ENCODE measurements at regions not wholly inside any gene's neighbourhood (a gene's known extent, or its start where the extent isn't known, plus 50 kb on each side); places are given as distances from the start of the nearest gene placed in this dataset.

DNA sequence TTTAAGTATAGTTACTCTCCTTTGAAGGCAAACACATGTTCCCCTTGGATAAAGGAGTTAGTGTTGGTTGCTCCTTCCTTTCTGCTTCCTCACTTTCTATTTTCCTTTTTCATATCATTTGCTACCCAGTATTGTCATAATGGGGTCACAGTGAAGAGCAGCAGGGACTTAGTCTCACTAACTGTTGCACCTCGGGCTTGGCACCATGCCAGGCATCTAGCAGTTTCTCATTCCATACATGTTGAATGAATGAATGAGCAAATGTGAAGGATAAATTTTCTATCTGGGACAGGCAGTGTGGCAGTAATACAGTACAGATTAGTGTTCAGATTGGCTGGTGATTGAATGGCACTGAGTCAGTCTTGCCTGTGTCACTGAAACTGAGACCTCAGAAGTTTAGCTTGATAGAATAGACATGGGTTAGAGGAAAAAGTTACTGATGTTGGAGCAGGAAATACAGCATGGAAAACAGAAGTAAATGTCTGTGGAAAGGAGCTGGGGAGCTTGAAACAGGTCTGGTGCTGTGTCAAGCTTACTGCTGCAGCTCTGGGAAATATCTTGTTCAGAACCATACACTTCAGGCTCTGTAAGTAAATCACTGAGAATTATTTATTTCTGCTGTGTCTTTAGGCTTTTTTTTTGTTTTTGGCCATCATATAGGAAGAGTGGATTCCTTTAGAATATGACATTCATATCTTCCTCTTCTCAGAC, 55.8 kb upstream of the PITX2 start:
- TF ChIP-seq, protein P1, sequence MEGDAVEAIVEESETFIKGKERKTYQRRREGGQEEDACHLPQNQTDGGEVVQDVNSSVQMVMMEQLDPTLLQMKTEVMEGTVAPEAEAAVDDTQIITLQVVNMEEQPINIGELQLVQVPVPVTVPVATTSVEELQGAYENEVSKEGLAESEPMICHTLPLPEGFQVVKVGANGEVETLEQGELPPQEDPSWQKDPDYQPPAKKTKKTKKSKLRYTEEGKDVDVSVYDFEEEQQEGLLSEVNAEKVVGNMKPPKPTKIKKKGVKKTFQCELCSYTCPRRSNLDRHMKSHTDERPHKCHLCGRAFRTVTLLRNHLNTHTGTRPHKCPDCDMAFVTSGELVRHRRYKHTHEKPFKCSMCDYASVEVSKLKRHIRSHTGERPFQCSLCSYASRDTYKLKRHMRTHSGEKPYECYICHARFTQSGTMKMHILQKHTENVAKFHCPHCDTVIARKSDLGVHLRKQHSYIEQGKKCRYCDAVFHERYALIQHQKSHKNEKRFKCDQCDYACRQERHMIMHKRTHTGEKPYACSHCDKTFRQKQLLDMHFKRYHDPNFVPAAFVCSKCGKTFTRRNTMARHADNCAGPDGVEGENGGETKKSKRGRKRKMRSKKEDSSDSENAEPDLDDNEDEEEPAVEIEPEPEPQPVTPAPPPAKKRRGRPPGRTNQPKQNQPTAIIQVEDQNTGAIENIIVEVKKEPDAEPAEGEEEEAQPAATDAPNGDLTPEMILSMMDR (conservative IDR thresholded peaks at IDR 0.05 in 1 of 2, IDR thresholded peaks at IDR 0.05 in 1 of 2; ENCODE audit: extremely low read depth in 1 of 2, insufficient read depth in 1 of 2, low read depth in 1 of 2, low read length in 2 of 2), result no peak
- TF ChIP-seq EZH2 (IDR thresholded peaks at IDR 0.05; ENCODE audit: borderline replicate concordance, low read length), result no peak

All from mammary epithelial cell (primary cell).